GM12864 (cell line): ENCODE measurements at regions not wholly inside any gene's neighbourhood (a gene's known extent, or its start where the extent isn't known, plus 50 kb on each side); places are given as distances from the start of the nearest gene placed in this dataset.

ENCODE experiments used
- DNase-seq: peaks from one replicate; pipeline ENCODE4 v3.0.0-alpha.2; 2011; ENCODE audit warnings: low read depth
- H3K4me3 ChIP-seq: 2 replicates; pipeline ENCODE4 v1.5.1; 2011; ENCODE audit warnings: mild to moderate bottlenecking, low read depth, low read length, control low read depth
- CTCF ChIP-seq: IDR thresholded peaks from 2 replicates; pipeline ENCODE4 v1.5.1; 2011; ENCODE audit warnings: low read depth, mild to moderate bottlenecking, moderate library complexity, low read length, control low read depth, inconsistent platforms; ENCODE audit errors: missing control alignments

DNA sequence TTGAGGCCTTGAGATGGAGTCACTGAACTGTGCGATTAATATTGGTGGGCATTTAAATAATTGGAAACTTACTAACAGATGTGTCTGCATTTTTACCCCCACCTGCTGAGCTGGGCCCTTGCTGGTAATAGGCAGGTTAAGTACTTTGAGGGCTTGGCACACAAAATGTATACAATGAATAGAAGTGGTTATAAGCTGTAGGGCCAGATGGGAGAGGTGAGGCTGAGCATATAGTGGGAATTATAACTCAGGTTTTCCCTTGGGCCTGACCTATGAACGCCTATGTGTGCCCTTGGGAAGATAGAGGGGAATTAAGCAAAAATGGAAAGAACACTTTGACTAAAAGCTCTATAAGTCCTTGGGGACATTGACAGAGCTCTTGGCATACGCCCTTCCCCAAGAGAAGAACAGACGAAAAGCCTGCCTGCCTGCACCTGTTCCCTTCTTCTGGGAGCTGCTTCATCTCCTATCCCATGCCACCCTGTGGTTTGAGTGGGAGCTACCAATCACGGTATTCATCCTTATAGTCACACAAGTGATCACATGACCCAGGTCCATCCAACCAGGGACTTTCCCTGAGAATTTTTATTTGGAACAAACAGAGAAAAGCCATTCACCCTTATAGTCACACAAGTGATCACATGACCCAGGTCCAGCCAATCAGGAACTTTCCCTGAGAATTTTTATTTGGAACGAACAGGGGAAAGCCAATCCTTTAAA lies 260.7 kb upstream of the CSF3R start:
- TF ChIP-seq CTCF, result no peak
- DNase-seq, result no peak

GRCh38 chr1:36741066-36741465 lies 258.4 kb upstream of the CSF3R start:
- no peak for DNase-seq
- TF ChIP-seq CTCF, result no peak
- H3K4me3 ChIP-seq, result no peak overlapping the region

More for the DNA sequence above, 260.7 kb upstream of the CSF3R start:
- H3K4me3 ChIP-seq, result no peak overlapping the region

DNA sequence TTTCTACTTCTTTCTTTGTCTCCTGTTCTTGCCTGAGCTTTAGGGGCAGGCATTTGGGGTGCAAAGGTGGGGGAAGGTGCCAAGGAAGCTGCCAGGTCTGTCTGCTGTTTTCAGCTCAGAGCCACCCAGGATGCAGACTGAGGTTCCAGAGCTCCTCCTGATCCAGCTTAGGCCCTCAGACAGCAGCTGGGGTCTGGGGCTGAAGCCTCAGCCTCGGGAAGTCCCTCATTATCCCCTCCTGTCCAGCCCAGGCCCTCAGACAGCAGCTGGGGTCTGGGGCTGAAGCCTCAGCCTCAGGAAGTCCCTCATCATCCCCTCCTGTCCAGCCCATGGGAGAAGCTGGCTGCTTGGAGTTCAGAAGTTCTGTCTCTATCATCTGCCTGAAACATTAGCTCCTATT lies 257.7 kb upstream of the CSF3R start:
- no peak for TF ChIP-seq CTCF
- DNase-seq, result no peak

GRCh38 chr1:36739703-36740289 lies 257.1 kb upstream of the CSF3R start:
- TF ChIP-seq CTCF, result no peak
- no peak for DNase-seq
- H3K4me3 ChIP-seq, result no peak overlapping the region

More for the DNA sequence above, 257.7 kb upstream of the CSF3R start:
- H3K4me3 ChIP-seq, result no peak overlapping the region

DNA sequence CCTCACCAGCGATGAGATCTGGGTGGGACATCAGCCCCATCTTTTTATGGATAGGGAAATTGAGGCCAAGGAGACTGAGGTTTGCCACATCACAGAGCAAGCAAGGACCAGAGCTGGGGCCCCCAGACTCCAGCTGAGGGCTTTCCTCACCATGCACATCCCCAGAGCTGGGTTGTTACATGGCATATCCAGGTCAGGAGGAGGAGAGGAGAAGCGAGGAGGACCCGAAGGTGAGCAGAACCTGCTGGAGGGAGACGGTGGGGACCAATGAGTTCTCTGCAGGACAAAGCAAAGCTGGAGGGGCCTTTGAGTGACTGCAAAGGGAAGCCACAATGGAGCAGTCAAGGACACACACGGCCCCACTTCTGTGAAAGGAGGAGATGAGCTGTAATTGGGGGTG lies 255.5 kb upstream of the CSF3R start:
- H3K4me3 ChIP-seq, result no peak overlapping the region
- TF ChIP-seq CTCF, result no peak
- no peak for DNase-seq

DNA sequence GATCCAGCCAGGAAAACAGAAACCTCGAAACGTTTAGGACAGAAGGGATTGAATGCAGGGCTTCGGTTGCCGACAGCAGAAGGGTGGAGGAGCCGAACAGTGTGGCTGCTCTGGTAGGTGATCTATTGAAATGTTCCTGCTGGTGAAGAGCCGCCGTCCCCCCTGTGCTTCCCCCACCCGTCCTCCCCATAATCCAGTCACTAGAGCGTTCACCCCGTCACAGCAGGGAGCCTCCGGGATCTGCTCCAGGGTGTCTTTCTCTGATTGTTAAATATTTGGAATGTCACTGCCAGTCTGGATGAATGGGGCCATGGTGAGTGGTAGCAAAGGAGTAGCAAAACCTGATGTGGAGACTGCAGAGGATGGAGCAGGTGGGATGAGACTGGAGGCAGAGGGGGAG lies 255.1 kb upstream of the CSF3R start:
- H3K4me3 ChIP-seq, result no peak overlapping the region
- DNase-seq, result no peak
- no peak for TF ChIP-seq CTCF

- DNase-seq, result no peak
- TF ChIP-seq CTCF, result no peak
- no peak overlapping the region for H3K4me3 ChIP-seq
These were observed 254.4 kb upstream of the CSF3R start for GRCh38 chr1:36737038-36737555.
